ENCODE measurements at regions not wholly inside any gene's neighbourhood (a gene's known extent, or its start where the extent isn't known, plus 50 kb on each side); places are given as distances from the start of the nearest gene placed in this dataset.

- no peak for TF ChIP-seq CTCF (IDR thresholded peaks at IDR 0.05; ENCODE audit: poor library complexity, severe bottlenecking)
- TF ChIP-seq REST (IDR thresholded peaks at IDR 0.05; ENCODE audit: borderline replicate concordance), result no peak
Observed at GRCh38 chr5:56460681-56461191, 227.6 kb upstream of the ANKRD55 start.
